Omental fat pad (tissue), 3 donors: ENCODE measurements at regions not wholly inside any gene's neighbourhood (a gene's known extent, or its start where the extent isn't known, plus 50 kb on each side); places are given as distances from the start of the nearest gene placed in this dataset.

Source experiments
- ATAC-seq: fragments of 150-250 bp; one replicate; pipeline ENCODE4 v1.9.1; 2016; ENCODE audit warnings: mild to moderate bottlenecking, moderate library complexity; ENCODE audit not compliant: low FRiP score
- DNase-seq: peaks from one replicate; pipeline ENCODE4 v3.0.0-alpha.2; 2019; ENCODE audit warnings: low spot score
- TF ChIP-seq, protein P1 (sequence below), 3 donors: fragments of 450-650 bp; IDR thresholded peaks; one replicate each; pipeline ENCODE4 v1.5.1; 2016 to 2017; ENCODE audit warnings: antibody characterized with exemption in 3 of 3, mild to moderate bottlenecking in 3 of 3, moderate library complexity in 2 of 3

GRCh38 chr18:52009958-52010357 is 330.0 kb upstream of the DCC start:
- no peak for ATAC-seq
- TF ChIP-seq, protein P1, sequence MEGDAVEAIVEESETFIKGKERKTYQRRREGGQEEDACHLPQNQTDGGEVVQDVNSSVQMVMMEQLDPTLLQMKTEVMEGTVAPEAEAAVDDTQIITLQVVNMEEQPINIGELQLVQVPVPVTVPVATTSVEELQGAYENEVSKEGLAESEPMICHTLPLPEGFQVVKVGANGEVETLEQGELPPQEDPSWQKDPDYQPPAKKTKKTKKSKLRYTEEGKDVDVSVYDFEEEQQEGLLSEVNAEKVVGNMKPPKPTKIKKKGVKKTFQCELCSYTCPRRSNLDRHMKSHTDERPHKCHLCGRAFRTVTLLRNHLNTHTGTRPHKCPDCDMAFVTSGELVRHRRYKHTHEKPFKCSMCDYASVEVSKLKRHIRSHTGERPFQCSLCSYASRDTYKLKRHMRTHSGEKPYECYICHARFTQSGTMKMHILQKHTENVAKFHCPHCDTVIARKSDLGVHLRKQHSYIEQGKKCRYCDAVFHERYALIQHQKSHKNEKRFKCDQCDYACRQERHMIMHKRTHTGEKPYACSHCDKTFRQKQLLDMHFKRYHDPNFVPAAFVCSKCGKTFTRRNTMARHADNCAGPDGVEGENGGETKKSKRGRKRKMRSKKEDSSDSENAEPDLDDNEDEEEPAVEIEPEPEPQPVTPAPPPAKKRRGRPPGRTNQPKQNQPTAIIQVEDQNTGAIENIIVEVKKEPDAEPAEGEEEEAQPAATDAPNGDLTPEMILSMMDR (IDR thresholded peaks at IDR 0.05): no peak
- no peak for DNase-seq

- ATAC-seq (no peak), DNase-seq (no peak)
- TF ChIP-seq, protein P1 (IDR thresholded peaks at IDR 0.05): no peak
Measured at GRCh38 chr18:52045946-52046675, 293.9 kb upstream of the DCC start.

GRCh38 chr18:52046842-52047241 is 293.2 kb upstream of the DCC start:
- DNase-seq: no peak
- ATAC-seq: no peak
- TF ChIP-seq, protein P1 (IDR thresholded peaks at IDR 0.05): no peak

DNA sequence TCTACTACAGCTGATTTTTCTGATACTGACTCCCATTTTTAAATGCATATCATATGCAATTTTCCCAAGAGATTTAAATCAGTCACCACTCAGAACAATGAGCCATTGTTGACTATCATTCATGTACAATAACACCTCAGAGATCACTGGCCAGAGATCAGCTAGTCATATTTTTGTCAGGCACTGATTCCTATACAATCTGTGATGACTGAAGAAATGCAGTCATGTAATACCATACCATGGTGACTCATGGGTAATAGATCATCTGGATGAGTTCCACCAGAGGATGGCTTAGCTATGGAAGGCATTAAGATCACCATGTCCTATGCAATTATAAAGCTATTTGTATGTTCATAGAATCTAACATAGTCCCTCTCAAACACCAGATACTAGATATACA is 285.7 kb upstream of the DCC start:
- DNase-seq (no peak), ATAC-seq (no peak)
- TF ChIP-seq, protein P1 (IDR thresholded peaks at IDR 0.05): no peak

- ATAC-seq: no peak
- TF ChIP-seq, protein P1 (IDR thresholded peaks at IDR 0.05): no peak
- no peak for DNase-seq
Measured at GRCh38 chr18:52060607-52061304, 279.2 kb upstream of the DCC start.

GRCh38 chr18:52063923-52064322 is 276.1 kb upstream of the DCC start:
- TF ChIP-seq, protein P1 (IDR thresholded peaks at IDR 0.05): no peak
- DNase-seq (no peak), ATAC-seq (no peak)

DNA sequence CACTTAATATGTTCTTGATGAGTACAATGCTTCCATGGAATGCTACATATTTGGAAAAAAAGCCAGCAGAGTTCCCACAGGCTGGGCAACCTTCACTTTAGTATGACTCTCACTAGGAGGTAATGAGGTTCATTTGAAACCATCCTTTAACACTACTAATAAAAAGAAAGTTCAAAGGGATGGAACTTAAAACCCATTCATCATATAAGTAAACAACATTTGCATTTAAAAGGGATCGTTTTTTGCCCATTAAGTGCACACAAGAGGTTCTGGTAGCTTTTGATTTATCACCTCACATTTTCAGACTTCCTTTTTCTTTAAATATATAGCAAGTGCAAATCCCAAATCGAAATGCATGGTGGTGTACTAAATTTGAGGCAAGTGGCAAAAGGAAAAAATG is 270.8 kb upstream of the DCC start:
- TF ChIP-seq, protein P1 (IDR thresholded peaks at IDR 0.05): no peak
- ATAC-seq (no peak), DNase-seq (no peak)
